Activated naive CD4-positive, alpha-beta T cell treated with anti-CD3 and anti-CD28 coated beads, Interleukin-2, amount 50 U/mL, for 16 hours (primary cell): ENCODE measurements at regions not wholly inside any gene's neighbourhood (a gene's known extent, or its start where the extent isn't known, plus 50 kb on each side); places are given as distances from the start of the nearest gene placed in this dataset.

Source experiments
- DNase-seq: peaks from one replicate; pipeline ENCODE4 v3.0.0-alpha.2; 2020

- no peak for DNase-seq
These were observed 50.3 kb upstream of the FNDC1 start for GRCh38 chr6:159118924-159119323.

GRCh38 chr6:159117563-159117962, 51.6 kb upstream of the FNDC1 start:
- DNase-seq, result no peak

- DNase-seq, result no peak
These were observed 52.2 kb upstream of the FNDC1 start for GRCh38 chr6:159117046-159117445.

- no peak for DNase-seq
These were observed 52.9 kb upstream of the FNDC1 start for GRCh38 chr6:159116343-159116742.

DNA sequence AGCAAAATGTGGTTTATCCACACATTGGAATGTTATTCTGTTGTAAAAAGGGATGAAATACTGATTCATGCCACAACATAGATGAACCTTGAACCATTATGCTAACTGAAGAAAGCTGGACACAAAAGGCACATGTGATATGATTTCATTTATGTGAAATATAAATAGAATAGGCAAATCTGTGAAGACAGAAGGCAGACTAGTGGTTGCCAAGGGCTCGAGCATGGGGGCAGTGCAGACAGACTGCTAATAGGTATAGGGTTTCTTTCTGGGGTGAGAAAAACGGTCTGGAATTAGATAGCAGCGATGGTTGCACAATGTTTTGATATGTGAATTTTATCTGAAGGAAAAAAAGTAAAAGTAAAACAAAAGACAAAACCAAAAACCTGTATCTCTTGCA, 54.6 kb upstream of the FNDC1 start:
- DNase-seq, result no peak

DNA sequence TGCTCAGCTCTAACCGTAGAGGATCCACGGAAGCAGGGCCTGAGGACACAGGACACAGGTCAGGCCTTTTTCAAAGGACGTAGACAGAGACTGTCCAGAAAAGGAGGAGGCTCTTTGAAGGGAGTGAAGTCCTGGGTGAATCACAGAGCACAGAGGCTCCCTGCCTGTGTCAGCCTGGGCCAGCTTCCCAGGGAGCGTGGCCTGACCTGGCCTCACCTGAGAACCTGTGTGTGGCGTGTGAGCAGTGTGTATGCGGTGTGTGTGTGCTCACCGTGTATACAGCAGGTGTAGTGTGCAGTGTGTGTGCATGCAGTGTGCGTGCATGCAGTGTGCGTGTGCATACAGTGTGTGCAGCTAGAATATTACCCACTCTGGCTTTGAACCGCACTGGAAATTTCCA, 56.0 kb upstream of the FNDC1 start:
- no peak for DNase-seq

GRCh38 chr6:159112714-159113113, 56.5 kb upstream of the FNDC1 start:
- DNase-seq, result no peak

DNA sequence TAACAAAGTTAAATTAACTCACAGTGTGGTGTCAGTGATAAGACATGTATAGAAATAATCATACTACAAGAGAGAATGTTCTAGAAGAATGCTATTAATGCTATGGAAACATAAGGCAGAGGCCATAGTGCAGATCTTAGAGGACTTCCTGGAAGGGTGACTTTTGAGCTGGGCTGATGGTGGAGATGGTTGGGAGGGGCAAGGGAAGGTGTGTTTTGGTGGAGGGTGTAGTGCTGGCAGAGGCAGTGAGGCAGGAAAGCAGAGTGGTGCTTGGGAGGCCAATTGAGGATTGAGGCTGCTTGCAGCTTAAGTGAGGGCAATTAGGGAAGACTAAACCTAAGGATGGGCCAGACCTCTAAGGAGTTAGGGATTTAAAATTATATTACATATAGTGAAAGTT, 58.5 kb upstream of the FNDC1 start:
- DNase-seq, result no peak

DNA sequence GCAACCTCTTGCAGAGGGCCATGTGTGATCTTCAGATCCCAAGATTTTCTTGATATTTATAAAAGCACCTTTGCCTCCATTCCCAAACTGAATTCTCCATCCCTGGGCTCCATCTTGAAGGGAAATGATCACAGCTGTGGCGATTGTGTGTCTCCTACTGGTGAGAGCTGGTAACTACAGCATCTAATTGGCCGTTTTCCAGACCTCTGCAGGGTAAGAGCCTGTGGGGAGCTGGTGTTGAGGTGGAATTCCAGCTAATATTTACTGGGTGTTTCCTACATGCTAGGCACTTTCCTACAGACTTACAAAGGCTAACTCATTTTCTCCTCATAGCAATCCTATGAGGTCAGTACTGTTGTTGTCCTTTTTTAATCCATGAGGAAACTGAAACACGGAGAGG, 59.2 kb upstream of the FNDC1 start:
- DNase-seq, result no peak

GRCh38 chr6:159109391-159109790, 59.8 kb upstream of the FNDC1 start:
- DNase-seq, result no peak

DNA sequence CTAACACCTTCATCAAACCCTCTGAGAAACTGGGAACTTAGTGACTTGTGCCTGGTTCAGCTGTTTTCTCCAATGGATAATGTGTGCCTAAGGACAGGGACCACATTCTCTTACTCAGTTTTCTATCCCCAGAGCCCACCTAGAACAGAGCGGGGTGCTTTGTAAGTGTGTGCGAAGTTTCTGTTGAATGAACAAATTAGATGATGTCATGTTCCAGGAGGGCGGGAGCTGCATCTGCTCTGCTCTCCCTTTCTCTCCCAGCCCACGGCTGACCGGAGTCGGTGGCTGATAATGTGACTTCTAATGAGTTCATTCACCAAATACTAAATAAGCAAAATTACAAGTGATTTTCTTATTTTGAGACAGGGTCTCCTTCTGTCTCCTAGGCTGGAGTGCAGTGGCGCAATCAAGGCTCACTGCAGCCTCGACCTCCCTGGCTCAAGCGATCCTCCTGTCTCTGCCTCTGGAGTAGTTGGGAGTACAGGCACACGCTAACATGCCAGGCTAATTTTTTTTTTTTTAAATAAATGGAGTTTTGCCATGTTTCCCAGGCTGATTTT, 60.7 kb upstream of the FNDC1 start:
- DNase-seq, result no peak

GRCh38 chr6:159107451-159108260, 61.5 kb upstream of the FNDC1 start:
- DNase-seq, result peak; percentile 41

- peak; percentile 89 for DNase-seq
These were observed 61.9 kb upstream of the TAGAP start for GRCh38 chr6:159106627-159107241.

GRCh38 chr6:159105716-159106115, 60.9 kb upstream of the TAGAP start:
- no peak for DNase-seq

DNA sequence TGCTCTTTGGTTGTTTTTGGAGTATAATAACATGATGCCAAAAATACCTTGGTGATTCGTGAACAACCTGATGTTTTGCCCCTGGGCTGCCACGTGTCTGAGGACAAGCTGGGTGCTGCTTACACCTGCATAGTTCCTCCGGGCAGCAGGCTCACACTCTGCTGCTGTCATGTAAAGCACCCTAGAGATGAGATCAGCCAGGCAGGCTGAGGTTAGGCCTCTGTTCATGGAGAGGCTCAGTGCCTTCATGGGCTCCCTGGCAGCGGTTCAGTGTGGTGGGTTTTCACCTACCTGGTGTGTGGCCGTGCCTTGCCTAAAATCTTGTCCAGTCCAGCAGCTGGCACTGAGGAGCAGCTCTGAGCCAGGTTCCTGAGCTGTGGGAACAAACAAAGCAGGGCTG, 60.1 kb upstream of the TAGAP start:
- DNase-seq, result no peak

GRCh38 chr6:159104163-159104925, 59.6 kb upstream of the TAGAP start:
- DNase-seq, result peak; percentile 80

- no peak for DNase-seq
These were observed 58.8 kb upstream of the TAGAP start for GRCh38 chr6:159103396-159104162.

DNA sequence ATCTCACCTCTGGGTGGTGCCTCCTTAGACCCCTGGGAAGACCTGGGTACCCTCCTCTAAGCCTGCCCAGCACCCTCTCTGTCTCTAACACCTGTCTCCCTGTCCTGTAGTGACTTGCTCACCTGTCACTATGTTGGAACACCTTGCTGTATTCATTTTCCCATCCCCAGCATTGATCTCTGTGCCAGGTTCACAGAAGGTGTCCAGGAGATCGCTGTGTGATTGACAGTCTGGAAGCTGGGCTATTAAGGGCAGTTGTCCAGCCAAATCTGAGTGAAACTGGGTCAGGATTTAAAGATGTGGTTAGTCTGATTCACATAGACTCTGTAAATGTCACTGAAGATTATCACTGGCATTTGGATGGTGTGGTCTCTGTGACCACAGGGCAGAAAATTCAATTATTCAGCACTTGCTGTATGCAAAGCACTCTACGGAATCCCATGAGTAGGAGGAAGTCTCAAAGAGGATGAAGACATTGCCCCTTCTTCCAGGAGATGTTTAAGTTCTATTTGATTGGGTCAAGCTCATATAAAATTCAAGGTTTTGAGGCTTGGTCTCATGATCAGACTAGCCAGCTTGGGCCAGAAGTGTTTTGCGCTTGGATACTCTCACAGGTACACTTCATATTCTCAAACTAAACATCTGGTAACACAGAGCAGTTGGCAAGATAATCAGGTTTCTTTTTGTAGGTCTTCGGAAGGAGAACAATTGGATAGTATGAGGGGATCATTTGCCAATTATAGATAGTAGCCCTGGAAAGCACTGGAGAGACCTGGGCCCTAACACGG, 57.8 kb upstream of the TAGAP start:
- DNase-seq, result no peak

- DNase-seq, result no peak
These were observed 56.9 kb upstream of the TAGAP start for GRCh38 chr6:159101656-159102055.

DNA sequence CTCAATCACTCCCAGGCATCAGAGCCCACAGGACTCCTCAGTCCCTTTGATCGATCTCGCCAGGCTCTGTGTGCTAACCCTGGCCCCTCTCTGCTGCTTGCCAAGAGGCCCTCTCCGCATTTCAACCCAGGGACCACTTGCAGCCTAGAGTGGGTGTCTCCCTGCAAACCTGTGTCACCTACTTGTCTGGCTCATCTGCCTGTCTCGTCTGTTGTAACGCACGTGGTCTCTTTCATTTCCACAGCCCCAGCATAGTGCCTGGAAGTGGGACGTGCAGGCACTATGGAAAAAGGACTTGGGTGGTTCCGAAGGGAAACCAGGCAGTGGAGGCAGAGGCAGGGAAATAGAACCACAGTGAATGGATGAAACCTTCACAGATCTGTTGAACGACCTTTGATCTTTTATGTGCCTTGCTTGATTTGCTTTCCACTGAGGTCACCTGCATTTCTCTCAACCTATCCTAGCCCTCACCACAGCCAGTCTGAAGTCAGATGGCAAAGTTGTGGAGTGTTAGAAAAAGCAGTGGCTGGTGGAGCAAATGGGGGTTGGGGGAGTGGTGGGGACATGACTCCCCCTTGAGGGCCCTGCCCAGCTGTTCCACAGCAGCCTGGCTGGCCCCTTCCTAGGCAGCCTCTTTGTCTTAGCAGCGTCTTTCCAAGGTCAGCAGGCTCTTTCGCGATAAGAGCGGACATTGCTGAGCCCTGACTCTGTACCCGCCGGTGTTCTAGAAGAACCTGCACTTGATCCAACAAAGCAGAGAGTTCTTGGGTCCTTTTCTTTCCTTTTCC, 55.8 kb upstream of the TAGAP start:
- no peak for DNase-seq

DNA sequence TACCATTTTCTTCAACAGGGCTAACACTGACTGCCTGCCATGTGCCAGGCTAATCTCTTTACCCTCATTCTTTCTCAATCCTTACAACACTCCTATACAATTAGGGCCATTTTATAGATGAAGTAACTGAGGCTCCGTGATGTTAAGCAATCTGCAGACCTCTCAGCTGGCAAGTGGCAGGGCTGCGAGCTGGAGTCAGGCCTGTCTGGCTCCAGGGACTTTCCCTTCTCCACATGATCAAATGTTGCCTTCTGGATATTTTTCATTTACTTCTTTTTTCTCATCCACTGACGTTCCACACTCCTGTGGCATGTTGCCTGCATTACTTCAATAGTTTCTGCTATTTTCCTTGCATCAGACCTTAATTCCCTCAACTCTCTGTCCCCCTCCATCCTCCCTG, 55.2 kb upstream of the TAGAP start:
- no peak for DNase-seq
